ENCODE measurements at regions not wholly inside any gene's neighbourhood (a gene's known extent, or its start where the extent isn't known, plus 50 kb on each side); places are given as distances from the start of the nearest gene placed in this dataset.

DNA sequence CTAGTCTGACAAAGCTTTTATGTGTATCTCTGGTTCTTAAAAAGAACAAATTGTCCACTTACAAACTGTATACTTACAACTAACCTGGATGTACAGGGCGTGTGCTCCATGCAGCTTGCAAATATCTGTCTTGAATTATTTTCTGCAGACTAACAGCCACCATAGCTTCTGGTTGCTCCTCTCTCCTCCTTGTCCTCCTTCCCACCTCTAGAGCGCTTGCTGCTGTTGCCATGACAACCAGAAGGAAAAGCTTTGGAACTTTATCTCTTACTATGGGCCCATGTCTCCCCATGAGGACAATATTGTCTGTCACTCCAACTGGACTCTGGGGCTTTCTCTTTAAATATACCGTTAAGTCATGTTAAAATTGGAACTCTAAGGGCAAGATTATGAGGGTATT is 71.5 kb upstream of the DHX40 start:
- TF ChIP-seq CTCF (IDR thresholded peaks at IDR 0.05; ENCODE audit: poor library complexity) (no peak), EZH2 (IDR thresholded peaks at IDR 0.05; ENCODE audit: borderline replicate concordance) (no peak)

All from hepatocyte (in vitro differentiated cells).